ENCODE measurements at regions not wholly inside any gene's neighbourhood (a gene's known extent, or its start where the extent isn't known, plus 50 kb on each side); places are given as distances from the start of the nearest gene placed in this dataset.
"Not testable (repeated sequence)": the region's sequence is repeated elsewhere in the genome, so short reads cannot be mapped to it uniquely, and the experiment has no call there.

DNA sequence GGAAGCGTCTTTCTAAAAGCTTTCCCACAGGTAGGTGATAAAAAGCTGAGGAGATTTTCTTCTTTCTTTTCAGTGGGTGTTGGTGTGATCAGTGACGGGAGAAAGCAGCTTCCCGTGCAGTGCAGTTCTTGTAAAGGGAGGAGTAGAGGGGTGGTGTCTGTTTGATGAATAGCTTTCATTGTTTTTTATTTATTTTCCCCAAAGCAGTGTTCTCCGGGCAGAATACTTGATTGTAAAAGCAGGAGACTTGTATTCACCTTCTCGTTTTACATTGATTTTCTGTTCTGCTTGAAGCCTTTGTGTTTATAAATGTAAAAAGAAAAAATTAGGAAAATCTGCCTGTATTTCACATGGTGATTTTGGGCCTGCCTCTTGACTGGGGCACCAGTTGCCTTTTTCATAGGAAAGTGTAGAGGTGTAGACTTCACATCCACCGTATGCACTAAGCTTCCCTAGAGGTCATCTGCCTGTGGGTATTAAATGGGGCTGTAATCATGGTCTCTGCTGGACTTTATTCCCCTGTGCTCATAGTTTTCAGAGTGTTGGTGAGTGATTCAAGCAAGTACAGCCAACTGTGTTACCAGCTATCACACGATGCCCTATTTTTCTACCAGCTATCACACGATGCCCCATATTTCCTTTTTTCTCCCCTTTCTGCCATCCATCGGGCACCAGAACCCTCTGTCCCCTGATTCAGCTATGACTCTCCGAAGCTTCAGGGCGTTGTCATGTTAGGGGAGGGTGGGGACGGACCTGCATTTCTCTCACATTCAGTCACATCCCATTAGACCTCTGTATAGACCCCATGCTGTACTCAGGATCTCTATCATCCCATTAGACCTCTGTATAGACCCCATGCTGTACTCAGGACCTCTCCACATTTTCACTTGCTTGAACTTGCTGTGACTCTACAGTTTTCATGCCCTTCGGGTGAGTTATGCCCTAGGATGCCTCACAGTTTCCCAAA lies 526.5 kb downstream of the TRIML1 start:
- DNase-seq: no peak

DNA sequence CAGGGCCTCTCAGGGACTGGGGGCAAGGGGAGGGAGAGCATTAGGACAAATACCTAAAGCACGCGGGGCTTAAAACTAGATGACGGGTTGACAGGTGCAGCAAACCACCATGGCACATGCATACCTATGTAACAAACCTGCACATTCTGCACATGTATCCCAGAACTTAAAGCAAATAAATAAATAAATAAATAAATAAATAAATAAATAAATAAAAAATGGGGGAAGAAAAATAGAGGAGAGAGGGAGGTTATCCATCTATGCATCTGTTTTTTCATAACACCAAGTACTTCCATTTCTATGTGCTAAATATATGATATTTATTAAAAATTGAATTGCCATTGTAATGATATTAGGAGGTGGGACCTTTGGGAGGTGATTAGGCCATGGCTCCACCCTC lies 539.5 kb downstream of the TRIML1 start:
- not testable (repeated sequence) for DNase-seq

DNA sequence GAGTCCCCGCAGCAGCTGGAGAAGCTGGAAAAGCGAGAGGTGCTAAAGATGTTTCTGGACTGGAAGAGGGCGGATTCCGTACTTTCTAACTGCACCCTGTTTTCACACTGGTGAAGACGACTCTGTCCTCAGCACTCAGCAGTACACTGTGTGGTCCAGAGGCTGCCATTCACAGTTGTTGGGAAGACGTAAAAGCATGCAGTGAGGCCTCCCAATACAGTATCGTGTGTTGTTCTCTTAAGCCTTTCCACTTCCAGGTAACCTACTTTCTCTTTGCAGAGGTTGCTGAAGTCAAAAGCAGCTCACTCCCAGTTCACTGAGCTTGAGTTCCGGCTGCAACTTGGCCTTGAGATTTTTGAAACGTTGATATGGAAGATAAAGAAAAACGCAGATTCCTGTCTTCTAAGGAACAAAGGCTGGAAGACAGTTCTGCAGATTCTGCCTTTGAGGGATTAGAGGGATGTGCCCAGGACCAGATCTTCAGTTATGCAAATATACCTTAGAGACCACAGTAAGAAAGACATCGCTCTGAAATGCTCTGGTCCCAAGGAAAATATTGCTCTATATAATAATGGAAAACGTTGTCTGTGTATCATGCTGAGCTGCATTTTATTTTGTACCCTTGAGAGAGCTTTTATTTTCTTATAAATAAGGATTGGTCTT lies 540.9 kb downstream of the TRIML1 start:
- DNase-seq: no peak

DNA sequence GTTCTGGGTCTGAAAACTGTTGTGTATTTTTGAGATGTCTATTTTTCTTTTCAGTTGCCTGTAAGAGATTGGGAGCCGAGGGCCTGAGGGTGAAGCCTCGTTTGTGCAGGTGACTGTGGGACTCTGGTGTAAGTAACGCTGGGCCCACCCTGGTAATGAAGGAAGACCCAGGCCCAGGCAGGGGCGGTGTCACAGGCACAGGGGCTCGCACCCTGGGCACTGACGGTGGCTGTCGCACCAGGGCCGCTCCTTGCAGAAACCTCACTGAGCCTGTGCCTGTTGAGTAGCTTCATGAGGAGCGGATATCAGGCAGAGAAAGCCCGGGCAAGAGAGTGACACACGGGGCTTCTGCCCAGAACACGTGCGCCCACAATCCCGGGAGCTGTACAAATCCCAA lies 541.4 kb downstream of the TRIML1 start:
- no peak for DNase-seq

DNA sequence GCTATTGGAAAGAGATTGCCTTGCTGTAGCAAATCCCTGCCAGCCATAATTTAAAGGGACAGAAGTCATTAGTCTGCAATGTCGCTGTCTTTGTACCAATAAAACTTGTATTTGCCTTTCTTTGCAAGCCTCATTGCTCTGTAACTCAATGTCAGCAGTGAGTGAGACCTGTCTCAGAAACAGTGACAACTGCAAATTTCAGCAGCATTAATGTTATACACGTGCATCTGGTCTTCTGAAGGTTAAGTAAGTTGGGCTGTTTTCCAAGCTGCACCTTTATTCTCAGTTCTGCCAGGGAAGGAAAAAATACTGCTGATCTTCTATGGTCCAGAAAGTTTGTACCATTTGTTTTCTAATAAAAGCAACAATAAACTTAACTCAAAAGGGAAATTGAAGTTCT lies 543.1 kb downstream of the TRIML1 start:
- no peak for DNase-seq

DNA sequence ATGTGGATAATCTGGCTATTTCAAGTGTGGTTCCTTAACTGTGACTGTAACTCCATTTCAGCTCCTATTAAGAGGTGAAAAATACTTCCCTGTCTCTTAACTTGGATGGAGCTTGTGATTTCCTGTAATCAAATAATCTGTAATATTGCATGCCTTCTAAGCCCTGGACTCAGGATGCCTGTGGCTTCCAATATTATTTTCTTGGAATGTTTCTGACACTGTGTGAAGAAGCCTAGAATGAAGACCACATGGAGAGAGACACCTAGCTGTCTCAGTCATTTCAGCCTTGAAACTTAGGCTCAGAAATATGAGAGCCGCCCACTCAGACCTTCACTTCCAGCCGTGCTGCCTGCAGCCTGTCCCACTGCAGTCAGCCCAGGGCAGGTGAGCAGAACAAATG lies 544.3 kb downstream of the TRIML1 start:
- no peak for DNase-seq

DNA sequence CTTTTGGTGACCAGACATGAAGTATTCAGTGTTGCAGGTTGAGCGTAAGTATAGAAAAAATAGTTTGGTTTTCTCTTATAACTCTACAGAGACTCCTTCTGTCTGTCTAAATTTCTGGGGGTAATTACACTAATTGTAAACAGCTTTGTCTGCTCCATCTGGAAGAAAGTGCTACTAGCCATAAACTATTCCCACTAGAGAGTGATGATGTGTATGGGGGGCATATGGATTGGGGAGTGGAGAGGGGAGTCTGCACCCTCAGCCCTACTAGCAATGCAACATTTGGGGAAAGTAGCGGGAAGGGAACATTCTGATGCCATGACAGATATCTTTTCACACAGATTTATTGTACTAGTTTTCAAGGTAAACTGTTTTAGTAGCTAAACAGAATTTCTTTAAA lies 549.7 kb downstream of the TRIML1 start:
- no peak for DNase-seq

DNA sequence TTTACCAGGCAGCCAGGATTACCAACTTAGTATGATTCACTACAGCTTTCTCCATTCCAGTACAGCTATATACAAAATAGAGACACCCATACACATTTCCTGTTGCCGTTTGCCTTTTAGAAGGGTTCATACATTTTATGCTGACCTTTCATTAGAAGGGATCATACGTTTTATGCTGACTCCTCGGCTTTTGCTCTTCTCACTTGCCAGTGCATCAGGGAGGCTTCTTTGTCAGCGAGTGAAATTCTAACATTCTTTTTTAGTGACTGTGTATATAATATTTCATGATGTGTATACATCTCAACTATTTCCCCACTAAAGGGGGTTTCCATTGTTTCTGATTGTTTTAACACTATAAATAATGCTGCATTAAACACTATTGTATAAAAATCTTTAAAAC lies 552.6 kb downstream of the TRIML1 start:
- DNase-seq: no peak

DNA sequence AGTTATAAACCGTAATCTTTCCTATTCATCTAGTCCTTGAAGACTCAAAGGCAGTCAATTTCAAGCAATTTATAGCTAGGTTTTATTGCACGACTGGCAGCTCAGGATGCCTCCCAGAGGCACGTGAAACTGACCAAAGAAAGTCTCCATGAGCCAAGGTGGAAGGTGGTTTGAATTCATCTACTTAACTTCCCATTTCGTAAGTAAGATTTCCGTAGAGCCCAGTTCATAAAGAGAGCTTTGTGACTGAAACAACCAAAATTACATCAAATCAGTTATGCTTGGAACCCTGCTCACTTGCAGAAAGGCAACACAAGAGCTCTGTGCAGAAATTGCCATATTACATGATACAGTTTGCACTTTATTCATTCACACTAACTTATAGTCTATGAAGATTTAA lies 556.0 kb downstream of the TRIML1 start:
- no peak for DNase-seq

DNA sequence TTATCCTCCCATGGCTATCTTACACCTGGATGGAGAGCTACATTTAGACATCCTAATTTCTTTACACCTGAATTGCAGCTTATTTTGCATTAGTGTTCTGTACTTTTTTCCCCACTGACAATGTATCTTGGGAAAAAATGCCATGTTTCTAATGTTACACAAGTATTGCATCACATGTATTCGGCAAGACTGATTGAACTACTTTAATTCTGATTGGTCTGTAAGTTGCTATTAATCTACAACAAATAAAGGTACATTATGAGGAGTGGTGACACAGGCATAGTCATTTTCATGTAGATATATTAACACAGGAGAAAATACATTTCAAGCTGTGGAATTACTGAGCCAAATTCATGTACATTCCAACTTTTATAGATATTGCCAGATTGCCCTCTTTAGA lies 558.0 kb downstream of the TRIML1 start:
- no peak for DNase-seq

DNA sequence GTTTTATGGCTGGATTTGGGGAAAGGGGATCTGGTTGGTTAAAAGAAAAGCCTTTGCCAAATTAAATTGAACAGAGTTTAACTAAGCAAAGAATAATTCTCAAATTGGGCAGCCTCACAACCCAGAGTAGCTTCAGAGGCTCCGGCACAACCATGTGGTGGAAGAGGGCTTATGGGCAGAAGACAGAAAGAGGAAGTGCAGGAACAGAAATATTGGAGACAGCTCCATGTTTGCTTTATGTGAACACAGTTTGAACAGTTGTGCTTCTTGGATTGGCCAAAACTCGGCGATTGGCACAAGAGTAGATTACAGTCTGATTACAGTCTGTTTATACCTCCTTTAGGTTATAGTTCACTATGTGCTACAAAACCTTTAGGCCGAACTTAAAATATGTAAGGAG lies 562.7 kb downstream of the TRIML1 start:
- DNase-seq: no peak

DNA sequence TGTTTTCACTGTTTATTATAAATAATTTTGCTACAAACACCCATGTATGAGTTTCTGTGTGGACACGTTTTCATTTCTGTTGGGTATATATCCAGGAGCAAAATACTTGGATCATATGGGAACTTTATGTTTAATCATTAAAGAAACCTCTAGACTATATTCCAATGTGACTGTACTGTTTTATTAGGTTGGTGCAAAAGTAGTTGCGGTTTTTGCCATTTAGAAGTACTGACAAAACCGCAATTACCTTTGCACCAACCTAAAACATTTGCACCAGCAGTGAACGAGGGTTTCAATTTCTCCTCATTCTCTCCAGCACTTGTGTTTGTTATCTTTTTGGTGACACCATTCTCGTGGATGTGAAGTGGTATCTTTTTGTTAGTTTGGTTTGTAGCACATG lies 565.0 kb downstream of the TRIML1 start:
- DNase-seq: no peak

DNA sequence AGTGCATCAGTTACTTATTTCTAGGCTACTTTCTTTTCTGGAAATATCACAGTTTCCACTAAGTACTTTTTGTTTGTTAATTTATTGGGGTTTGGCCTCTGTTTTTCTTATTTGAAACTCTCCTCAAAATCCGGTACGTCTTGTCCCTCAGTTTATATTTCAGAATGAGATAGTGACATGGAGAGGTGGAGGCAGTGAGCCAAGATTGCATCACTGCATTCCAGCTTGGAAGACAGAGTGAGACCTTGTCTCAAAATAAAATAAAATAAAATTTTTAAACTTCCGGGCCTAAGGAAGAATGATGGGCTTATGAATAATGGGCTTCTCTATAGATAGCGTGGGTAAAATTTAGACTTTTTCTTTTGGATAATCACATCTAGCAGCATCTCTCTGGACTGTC lies 567.8 kb downstream of the TRIML1 start:
- no peak for DNase-seq

DNA sequence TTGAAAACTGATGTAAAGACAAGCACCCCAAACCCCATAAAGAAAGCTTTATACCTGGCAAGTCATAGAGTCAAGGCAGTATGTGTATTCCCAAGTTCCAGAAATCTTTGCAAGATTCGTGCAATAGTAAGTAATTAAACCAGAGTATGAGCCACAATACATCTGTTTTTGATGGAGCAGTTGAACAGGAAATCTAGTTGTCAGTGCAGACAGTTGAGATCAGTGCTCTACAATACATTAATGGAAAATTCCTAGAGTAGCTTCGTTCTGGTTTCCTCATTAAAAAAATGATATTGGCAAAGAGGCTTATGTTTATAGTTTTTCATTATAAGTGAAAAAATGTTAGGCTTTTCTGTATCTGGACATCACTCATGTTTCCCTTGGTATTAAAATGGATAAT lies 575.3 kb downstream of the TRIML1 start:
- DNase-seq: no peak

DNA sequence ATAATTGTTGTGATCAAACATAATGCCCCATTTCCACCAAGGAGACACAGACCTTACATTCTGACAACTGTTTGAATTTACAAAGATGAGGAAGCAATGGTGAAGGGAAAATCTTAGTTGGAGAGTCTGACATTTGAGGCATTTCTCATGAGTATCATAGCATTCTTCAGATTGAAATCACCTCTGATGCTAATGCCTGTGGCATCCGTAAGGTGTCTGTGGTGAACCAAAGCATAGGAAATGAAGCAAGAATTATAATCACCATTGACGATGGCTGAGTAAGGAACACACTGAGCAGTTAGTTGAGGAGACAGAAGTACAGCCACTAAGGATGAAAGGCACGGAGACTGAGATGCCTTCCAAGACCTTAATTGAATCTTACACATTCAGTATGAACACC lies 575.7 kb downstream of the TRIML1 start:
- no peak for DNase-seq

DNA sequence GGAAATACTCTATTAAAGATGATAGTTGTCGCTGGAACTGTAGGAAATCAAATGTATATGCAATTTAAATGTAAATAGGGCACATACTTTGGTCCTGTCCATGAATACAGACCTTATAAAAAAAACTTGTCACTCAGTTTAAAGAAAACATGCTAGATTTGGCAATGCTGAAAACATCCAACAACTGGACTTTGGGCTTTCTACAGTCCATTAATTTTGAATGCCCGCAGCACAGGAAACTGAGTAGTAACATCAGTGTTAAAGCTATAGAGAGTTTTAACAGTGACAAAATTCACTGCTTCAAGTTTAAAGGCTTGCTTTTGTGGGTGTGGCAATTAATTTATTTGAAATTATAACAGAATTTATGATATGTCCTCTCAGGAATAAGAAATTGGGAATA lies 578.4 kb downstream of the TRIML1 start:
- DNase-seq: no peak

DNA sequence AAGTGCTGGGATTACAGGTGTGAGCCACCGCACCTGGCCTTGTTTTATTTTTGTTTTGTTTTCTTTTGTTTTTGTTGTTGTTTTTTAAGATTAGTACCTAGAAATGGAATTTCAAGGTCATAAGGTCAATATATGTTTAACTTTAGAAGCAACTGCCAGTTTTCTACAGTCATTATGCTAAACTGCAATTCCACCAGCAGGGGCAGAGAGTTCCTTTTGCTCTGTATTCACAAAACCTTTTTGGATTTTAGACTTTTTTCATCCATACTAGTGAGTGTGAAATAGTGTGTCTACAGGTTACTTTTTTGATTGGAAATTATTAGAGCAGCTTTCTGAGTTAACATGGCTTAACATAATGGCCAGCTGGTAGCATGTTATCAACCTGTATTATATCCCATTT lies 580.6 kb downstream of the TRIML1 start:
- DNase-seq: no peak

DNA sequence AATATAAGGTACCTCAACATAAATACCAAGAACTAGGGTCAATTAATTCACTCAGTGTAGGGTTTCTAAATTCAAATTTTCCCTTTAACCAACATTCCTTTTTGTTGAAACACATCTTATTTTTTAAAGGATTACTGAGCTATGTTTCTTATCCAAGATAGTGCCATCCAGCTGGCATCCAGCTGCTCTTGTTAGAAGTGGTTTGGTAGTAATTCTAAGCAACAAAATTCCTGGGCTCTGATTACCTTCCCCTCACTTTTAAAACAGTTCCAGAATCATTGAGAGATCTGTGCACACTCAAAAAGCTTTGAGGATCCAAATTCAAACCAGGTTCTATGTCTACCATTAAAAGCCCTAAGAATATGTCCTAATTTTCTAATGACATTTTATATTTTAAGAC lies 583.7 kb downstream of the TRIML1 start:
- no peak for DNase-seq

DNA sequence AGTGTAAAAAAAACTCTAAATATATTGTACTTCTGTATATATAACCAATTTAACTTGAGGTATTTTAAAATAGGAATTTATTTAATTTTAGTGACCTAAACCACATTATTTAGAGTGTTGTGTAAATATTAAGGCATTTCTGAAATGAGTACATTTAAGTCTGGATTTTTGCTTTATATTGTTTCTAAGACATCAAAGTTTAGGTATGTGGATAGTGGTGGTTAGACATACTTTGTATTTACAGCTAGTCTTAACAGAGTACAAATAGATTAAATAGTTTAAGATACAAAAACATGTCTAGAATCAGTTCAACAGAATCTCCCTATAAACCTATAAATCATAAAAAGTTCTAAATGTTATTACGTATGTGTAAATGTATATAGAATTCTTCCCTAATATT lies 588.5 kb downstream of the TRIML1 start:
- DNase-seq: no peak

DNA sequence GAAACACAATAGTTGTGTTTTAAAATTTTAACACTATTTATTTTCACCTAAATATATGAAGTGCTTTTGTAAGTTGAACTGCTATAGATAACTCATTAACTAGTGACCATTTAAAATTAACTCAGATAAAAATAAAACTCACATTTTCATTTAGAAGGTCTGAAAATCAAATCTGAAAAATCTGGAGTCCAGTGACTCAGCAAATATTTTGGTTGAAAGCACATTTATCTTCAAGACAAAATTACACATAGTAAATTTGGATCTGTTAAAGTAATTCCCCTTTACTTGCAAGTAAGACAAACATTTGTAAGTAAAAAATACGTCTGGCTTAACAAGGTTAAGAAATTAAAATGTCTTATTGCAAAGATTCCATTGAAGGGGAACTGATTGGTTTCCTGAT lies 589.1 kb downstream of the TRIML1 start:
- no peak for DNase-seq

DNA sequence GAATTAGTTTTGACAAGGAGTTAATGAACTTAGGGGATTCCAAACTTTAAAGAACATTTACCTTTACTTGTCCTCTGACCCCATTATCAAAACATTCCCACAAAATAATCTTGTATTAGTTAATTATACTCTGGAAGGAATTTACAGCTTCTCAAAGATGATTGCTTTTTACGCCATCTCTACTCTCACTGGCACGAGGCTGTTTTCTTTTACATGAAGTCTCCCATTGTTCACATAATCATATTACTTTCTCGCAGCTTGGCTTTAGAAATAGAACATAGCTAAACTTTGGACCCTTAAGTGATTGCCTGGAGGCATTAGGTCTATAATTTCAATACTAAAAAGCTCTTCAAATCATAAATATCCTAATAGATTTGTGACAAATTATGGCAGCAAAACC lies 592.9 kb downstream of the TRIML1 start:
- DNase-seq: no peak

DNA sequence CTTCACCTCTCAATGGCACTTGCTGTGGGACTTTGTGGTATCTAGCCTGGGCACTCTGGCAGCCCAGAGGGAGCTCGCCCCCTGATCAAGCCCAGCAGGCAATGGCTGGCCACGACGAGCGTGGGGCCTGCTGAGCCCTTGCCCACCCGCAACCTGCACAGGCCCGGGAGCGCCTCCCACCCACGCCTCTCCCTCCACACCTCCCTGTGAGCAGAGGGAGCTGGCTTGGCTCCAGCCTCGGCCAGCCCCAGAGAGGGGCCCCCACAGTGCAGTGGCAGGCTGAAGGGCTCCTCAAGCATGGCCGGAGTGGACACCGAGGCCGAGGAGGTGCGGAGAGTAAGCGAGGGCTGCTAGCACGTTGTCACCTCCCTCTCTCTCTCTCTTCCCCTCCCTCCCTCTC lies 595.8 kb downstream of the TRIML1 start:
- no peak for DNase-seq

DNA sequence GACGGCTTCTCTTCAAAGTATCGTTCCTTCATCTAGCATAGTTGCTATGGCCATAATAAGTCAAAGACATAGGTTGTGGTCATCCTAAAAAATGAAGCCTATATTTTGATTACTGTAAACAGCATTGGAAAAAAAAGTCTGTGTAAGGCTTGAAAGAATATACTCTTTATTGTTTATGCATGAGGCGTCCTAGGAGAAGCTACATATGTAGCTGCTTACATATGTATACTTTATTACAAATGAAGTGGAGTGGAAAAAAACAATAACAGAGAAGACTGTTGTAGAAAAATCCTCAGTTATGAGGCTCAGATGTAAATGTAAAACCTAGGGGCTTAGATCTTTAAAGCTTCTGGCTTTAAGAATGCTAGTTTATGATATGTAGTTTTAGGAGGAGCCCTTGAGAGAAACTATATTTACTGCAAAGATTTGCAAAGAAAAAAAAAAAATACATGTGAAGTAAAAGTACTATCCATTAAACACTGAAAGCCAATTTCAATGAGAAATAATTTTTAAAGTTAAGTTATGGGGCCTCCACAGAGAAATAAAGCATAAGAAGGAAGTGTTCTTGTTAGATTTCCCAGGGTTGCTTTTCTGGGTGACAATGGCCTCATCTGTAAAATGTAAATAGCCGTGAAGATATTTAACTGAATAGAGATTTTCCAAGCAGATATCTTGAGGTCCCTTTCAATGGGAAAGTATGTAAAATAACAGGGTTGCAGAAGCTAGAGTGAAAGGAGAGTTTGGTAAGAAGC lies 598.2 kb downstream of the TRIML1 start:
- no peak for DNase-seq

All from right lung (tissue), 2 donors.